Duodenal mucosa (tissue), 2 donors: ENCODE measurements at regions not wholly inside any gene's neighbourhood (a gene's known extent, or its start where the extent isn't known, plus 50 kb on each side); places are given as distances from the start of the nearest gene placed in this dataset.

Experiments
- H3K27ac ChIP-seq: one replicate; pipeline ENCODE4 v1.7.0; 2013; ENCODE audit warnings: low read depth, low read length
- H3K27me3 ChIP-seq, 2 donors: one replicate each; pipeline ENCODE4 v1.7.0; 2013; ENCODE audit warnings: low read length in 2 of 2, control low read depth in 1 of 2; ENCODE audit not compliant: insufficient read depth in 2 of 2, control insufficient read depth in 1 of 2
- H3K36me3 ChIP-seq, 2 donors: one replicate each; pipeline ENCODE4 v1.7.0; 2013; ENCODE audit warnings: low read length in 2 of 2, control low read depth in 1 of 2; ENCODE audit not compliant: insufficient read depth in 2 of 2, control insufficient read depth in 1 of 2
- H3K4me1 ChIP-seq, 2 donors: one replicate each; pipeline ENCODE4 v1.7.0; 2013; ENCODE audit warnings: low read length in 2 of 2, control low read depth in 1 of 2; ENCODE audit not compliant: insufficient read depth in 2 of 2, control insufficient read depth in 1 of 2
- H3K4me3 ChIP-seq, 2 donors: one replicate each; pipeline ENCODE4 v1.7.0; 2013; ENCODE audit warnings: low read length in 2 of 2, low read depth in 1 of 2
- H3K9ac ChIP-seq, 2 donors: one replicate each; pipeline ENCODE4 v1.7.0; 2013; ENCODE audit warnings: low read length in 2 of 2, low read depth in 1 of 2
- H3K9me3 ChIP-seq, 2 donors: one replicate each; pipeline ENCODE4 v1.7.0; 2013; ENCODE audit warnings: low read length in 2 of 2, control low read depth in 1 of 2; ENCODE audit not compliant: control insufficient read depth in 1 of 2

- no peaks in the 10 kb centered on the region for H3K36me3 ChIP-seq
- H3K9me3 ChIP-seq, result no peaks in the 10 kb centered on the region
- H3K4me1 ChIP-seq, result peaks cover 40 to 49% of the 10 kb centered on the region in 2 donors
- H3K27ac ChIP-seq, result no peak overlapping the region
- H3K9ac ChIP-seq, result no peak overlapping the region
- H3K4me3 ChIP-seq, result peak overlapping the region in 1 of 2 donors; percentile 3
- H3K27me3 ChIP-seq, result no peaks in the 10 kb centered on the region
These were observed 662.9 kb upstream of the ZNF608 start for GRCh38 chr5:125409234-125409860.

- no peaks in the 10 kb centered on the region for H3K27me3 ChIP-seq
- H3K9me3 ChIP-seq, result no peaks in the 10 kb centered on the region
- H3K36me3 ChIP-seq, result no peaks in the 10 kb centered on the region
- no peak overlapping the region for H3K9ac ChIP-seq
- peaks cover 40 to 49% of the 10 kb centered on the region in 2 donors for H3K4me1 ChIP-seq
- H3K27ac ChIP-seq, result no peak overlapping the region
- H3K4me3 ChIP-seq, result no peak overlapping the region
These were observed 663.6 kb upstream of the ZNF608 start for GRCh38 chr5:125409861-125410536.

GRCh38 chr5:125410537-125411070, 664.2 kb upstream of the ZNF608 start:
- Histone ChIP-seq H3K36me3 (no peaks in the 10 kb centered on the region), H3K27me3 (no peaks in the 10 kb centered on the region), H3K9ac (no peak overlapping the region), H3K9me3 (no peaks in the 10 kb centered on the region), H3K27ac (no peak overlapping the region), H3K4me1 (peaks cover 40 to 49% of the 10 kb centered on the region in 2 donors), H3K4me3 (no peak overlapping the region)

GRCh38 chr5:125411071-125411743, 664.8 kb upstream of the ZNF608 start:
- Histone ChIP-seq H3K9ac (peak overlapping the region; percentile 25 to 47), H3K4me3 (peak overlapping the region; percentile 19 to 24), H3K36me3 (no peaks in the 10 kb centered on the region), H3K4me1 (peaks cover 40 to 49% of the 10 kb centered on the region in 2 donors), H3K27me3 (no peaks in the 10 kb centered on the region), H3K9me3 (no peaks in the 10 kb centered on the region), H3K27ac (no peak overlapping the region)

- Histone ChIP-seq H3K9ac (peak overlapping the region; percentile 25 to 47), H3K27ac (no peak overlapping the region), H3K27me3 (no peaks in the 10 kb centered on the region), H3K4me3 (peak overlapping the region; percentile 24 to 28), H3K4me1 (peaks cover 40 to 49% of the 10 kb centered on the region in 2 donors), H3K36me3 (no peaks in the 10 kb centered on the region), H3K9me3 (no peaks in the 10 kb centered on the region)
These were observed 665.5 kb upstream of the ZNF608 start for GRCh38 chr5:125411744-125412560.

GRCh38 chr5:125412561-125413495, 666.4 kb upstream of the ZNF608 start:
- Histone ChIP-seq H3K9me3 (no peaks in the 10 kb centered on the region), H3K9ac (no peak overlapping the region), H3K4me3 (peak overlapping the region; percentile 24 to 28), H3K27ac (no peak overlapping the region), H3K36me3 (no peaks in the 10 kb centered on the region), H3K27me3 (no peaks in the 10 kb centered on the region), H3K4me1 (peaks cover 40 to 49% of the 10 kb centered on the region in 2 donors)

GRCh38 chr5:125413496-125414274, 667.2 kb upstream of the ZNF608 start:
- no peak overlapping the region for H3K4me3 ChIP-seq
- H3K36me3 ChIP-seq, result no peaks in the 10 kb centered on the region
- H3K4me1 ChIP-seq, result peaks cover 37 to 44% of the 10 kb centered on the region in 2 donors
- no peak overlapping the region for H3K27ac ChIP-seq
- H3K9ac ChIP-seq, result no peak overlapping the region
- H3K27me3 ChIP-seq, result no peaks in the 10 kb centered on the region
- H3K9me3 ChIP-seq, result no peaks in the 10 kb centered on the region

- no peak overlapping the region for H3K9ac ChIP-seq
- no peaks in the 10 kb centered on the region for H3K36me3 ChIP-seq
- H3K9me3 ChIP-seq, result no peaks in the 10 kb centered on the region
- H3K27me3 ChIP-seq, result no peaks in the 10 kb centered on the region
- no peak overlapping the region for H3K27ac ChIP-seq
- H3K4me3 ChIP-seq, result no peak overlapping the region
- H3K4me1 ChIP-seq, result peaks cover 25 to 34% of the 10 kb centered on the region in 2 donors
These were observed 668.7 kb upstream of the ZNF608 start for GRCh38 chr5:125415126-125415525.
